Keratinocyte (primary cell): ENCODE measurements at regions not wholly inside any gene's neighbourhood (a gene's known extent, or its start where the extent isn't known, plus 50 kb on each side); places are given as distances from the start of the nearest gene placed in this dataset.

Source experiments
- DNase-seq: peaks from one replicate; pipeline ENCODE4 v3.0.0-alpha.2; 2011; ENCODE audit warnings: low read depth, missing footprints, low spot score
- FAIRE-seq: peaks from 2 replicates; lab custom pipeline; 2011; peaks lifted over from hg19 to GRCh38; lab: Jason Lieb, UNC
- H2AFZ ChIP-seq: 2 replicates; pipeline ENCODE4 v1.6.0; 2012; ENCODE audit warnings: low read length, control low read depth, inconsistent platforms; ENCODE audit not compliant: control insufficient read depth
- H3K27ac ChIP-seq: 2 replicates; pipeline ENCODE4 v1.5.1; 2011; ENCODE audit warnings: low read length; ENCODE audit not compliant: control insufficient read depth, insufficient read depth
- H3K27me3 ChIP-seq: 3 replicates; pipeline ENCODE4 v1.6.0; 2011; ENCODE audit warnings: low read length; ENCODE audit not compliant: control insufficient read depth, insufficient read depth; ENCODE audit errors: extremely low read depth
- H3K36me3 ChIP-seq, 2 experiments: 2 replicates in 1 of 2; 3 replicates in 1 of 2; pipeline ENCODE4 v1.5.1; 2011; ENCODE audit warnings: low read length in 2 of 2, mild to moderate bottlenecking in 1 of 2; ENCODE audit not compliant: control insufficient read depth in 2 of 2, insufficient read depth in 2 of 2; ENCODE audit errors: extremely low read depth in 1 of 2
- H3K4me1 ChIP-seq: 3 replicates; pipeline ENCODE4 v1.5.1; 2011; ENCODE audit warnings: low read length; ENCODE audit not compliant: control insufficient read depth, insufficient read depth; ENCODE audit errors: extremely low read depth
- H3K4me2 ChIP-seq: 3 replicates; pipeline ENCODE4 v1.6.0; 2011; ENCODE audit warnings: low read depth, low read length; ENCODE audit not compliant: control insufficient read depth, insufficient read depth; ENCODE audit errors: extremely low read depth
- H3K4me3 ChIP-seq, 3 experiments: fragments of 200-600 bp in 1 of 3; sonication (generic) in 1 of 3; 2 replicates in 2 of 3; 3 replicates in 1 of 3; pipeline ENCODE4 v1.5.1; 2011 to 2016; ENCODE audit warnings: low read length in 3 of 3, mild to moderate bottlenecking in 3 of 3, control low read depth in 2 of 3, inconsistent platforms in 1 of 3, low read depth in 1 of 3, mixed read lengths in 1 of 3, mixed run types in 1 of 3, moderate library complexity in 1 of 3; ENCODE audit not compliant: control insufficient read depth in 2 of 3, insufficient read depth in 2 of 3; ENCODE audit errors: extremely low read depth in 1 of 3
- H3K79me2 ChIP-seq: 2 replicates; pipeline ENCODE4 v1.6.0; 2012; ENCODE audit warnings: low read length; ENCODE audit not compliant: control insufficient read depth, insufficient read depth
- H3K9ac ChIP-seq: 3 replicates; pipeline ENCODE4 v1.6.0; 2011; ENCODE audit warnings: low read length; ENCODE audit not compliant: control insufficient read depth, insufficient read depth; ENCODE audit errors: extremely low read depth
- H3K9me1 ChIP-seq: 3 replicates; pipeline ENCODE4 v1.6.0; 2011; ENCODE audit warnings: low read length; ENCODE audit not compliant: control insufficient read depth, insufficient read depth; ENCODE audit errors: extremely low read depth
- H3K9me3 ChIP-seq: 2 replicates; pipeline ENCODE4 v1.5.1; 2012; ENCODE audit warnings: low read depth, low read length; ENCODE audit not compliant: control insufficient read depth
- H4K20me1 ChIP-seq: 3 replicates; pipeline ENCODE4 v1.6.0; 2011; ENCODE audit warnings: low read length; ENCODE audit not compliant: control insufficient read depth, insufficient read depth; ENCODE audit errors: extremely low read depth
- EZH2 ChIP-seq: IDR thresholded peaks from one replicate; pipeline ENCODE4 v1.6.1; 2012; ENCODE audit warnings: inconsistent platforms, mild to moderate bottlenecking, low read length, moderate library complexity
- dilution Hi-C: fragments of 300-500 bp; cut with MboI; formaldehyde crosslinking; loops from one replicate; pipeline ENCODE4 v1.7.0; 2020; ENCODE audit warnings: low sequenced_read_pairs; ENCODE audit not compliant: extremely low pct_ligation_motif_present
- TF ChIP-seq, protein P1 (sequence below), 3 experiments: IDR thresholded peaks in 1 of 3; conservative IDR thresholded peaks in 1 of 3; optimal IDR thresholded peaks in 1 of 3; 2 replicates in 2 of 3; 3 replicates in 1 of 3; pipeline versions ENCODE3 to v1.5.1; 2011; ENCODE audit warnings: low read length in 3 of 3, mild to moderate bottlenecking in 3 of 3, moderate library complexity in 2 of 3, control low read depth in 1 of 3, inconsistent platforms in 1 of 3; ENCODE audit not compliant: insufficient read depth in 2 of 3; ENCODE audit errors: extremely low read depth in 1 of 3

DNA sequence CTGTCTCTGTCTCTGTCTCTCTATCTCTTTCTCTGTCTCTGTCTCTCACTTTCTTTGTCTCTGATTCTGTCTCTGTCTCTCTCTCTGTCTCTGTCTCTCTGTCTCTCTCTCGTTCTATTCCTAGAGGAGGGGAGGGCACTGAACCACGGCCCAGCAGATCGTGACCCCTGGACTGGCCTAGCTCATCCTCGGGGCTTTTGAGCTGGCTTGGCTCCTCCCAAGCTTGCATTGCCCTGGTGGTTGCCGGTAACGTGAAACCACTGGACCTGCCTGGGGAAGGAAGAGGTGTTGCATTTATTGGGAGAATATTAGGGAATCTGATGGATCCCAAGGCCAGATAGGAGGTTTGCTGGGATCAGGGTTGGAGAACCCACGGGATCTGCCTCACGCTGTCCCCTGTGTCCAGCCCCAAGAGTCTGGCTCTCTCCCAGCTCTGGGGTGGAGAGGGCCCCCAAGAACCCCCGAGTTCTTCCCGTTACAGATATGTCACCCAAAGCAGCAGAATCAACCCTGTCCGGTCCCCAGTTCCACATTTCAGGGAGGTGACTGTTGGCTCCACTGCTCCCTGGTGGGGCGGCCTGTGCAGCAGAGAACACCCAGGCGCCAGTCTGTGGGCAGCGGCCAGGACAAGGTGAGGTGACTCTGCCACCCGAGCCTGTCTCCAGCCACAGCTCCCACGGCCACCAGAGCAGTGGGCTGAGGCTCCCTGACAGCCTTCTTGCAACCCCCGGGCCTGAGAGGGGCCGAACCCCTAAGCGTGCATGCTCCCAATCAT, 228.3 kb downstream of the TTLL2 start:
- H3K9me3 ChIP-seq, result peaks cover 2% of the 10 kb centered on the region
- no peak overlapping the region for H3K4me3 ChIP-seq
- dilution Hi-C loops, result no loop called here
- no peak overlapping the region for H3K27ac ChIP-seq
- H3K4me2 ChIP-seq, result no peak overlapping the region
- H4K20me1 ChIP-seq, result no peaks in the 10 kb centered on the region
- no peak overlapping the region for H3K9ac ChIP-seq
- TF ChIP-seq, protein P1, sequence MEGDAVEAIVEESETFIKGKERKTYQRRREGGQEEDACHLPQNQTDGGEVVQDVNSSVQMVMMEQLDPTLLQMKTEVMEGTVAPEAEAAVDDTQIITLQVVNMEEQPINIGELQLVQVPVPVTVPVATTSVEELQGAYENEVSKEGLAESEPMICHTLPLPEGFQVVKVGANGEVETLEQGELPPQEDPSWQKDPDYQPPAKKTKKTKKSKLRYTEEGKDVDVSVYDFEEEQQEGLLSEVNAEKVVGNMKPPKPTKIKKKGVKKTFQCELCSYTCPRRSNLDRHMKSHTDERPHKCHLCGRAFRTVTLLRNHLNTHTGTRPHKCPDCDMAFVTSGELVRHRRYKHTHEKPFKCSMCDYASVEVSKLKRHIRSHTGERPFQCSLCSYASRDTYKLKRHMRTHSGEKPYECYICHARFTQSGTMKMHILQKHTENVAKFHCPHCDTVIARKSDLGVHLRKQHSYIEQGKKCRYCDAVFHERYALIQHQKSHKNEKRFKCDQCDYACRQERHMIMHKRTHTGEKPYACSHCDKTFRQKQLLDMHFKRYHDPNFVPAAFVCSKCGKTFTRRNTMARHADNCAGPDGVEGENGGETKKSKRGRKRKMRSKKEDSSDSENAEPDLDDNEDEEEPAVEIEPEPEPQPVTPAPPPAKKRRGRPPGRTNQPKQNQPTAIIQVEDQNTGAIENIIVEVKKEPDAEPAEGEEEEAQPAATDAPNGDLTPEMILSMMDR (optimal IDR thresholded peaks at IDR 0.05 in 1 of 3, IDR thresholded peaks at IDR 0.05 in 1 of 3, conservative IDR thresholded peaks at IDR 0.05 in 1 of 3; ENCODE audit: extremely low read depth in 1 of 3, insufficient read depth in 2 of 3, low read length in 3 of 3), result no peak
- TF ChIP-seq EZH2, result no peak
- H2AFZ ChIP-seq, result no peak overlapping the region
- no peaks in the 10 kb centered on the region for H3K79me2 ChIP-seq
- no peaks in the 10 kb centered on the region for H3K36me3 ChIP-seq
- FAIRE-seq, result no peak
- no peaks in the 10 kb centered on the region for H3K4me1 ChIP-seq
- no peak for DNase-seq
- H3K27me3 ChIP-seq, result no peaks in the 10 kb centered on the region
- no peaks in the 10 kb centered on the region for H3K9me1 ChIP-seq

DNA sequence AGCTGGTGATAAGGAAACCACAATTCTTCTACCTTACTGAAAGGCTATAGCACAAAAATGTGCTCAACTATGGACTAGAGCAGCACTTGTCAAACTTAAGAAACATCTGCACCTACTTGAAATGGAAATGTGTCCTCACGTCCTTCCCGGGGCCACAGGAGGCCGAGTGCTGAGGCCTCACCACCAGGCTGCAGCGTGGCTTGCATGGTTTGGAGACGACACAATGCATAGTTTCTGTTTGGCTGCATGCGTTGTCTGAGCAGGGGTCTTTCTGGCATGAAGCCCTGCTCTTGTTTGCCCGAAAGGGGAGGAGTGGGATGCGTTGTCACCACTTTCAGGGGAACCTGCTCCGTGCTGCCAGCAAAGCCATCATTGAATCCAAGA, 228.8 kb downstream of the TTLL2 start:
- TF ChIP-seq, protein P1 (optimal IDR thresholded peaks at IDR 0.05 in 1 of 3, IDR thresholded peaks at IDR 0.05 in 1 of 3, conservative IDR thresholded peaks at IDR 0.05 in 1 of 3; ENCODE audit: extremely low read depth in 1 of 3, insufficient read depth in 2 of 3, low read length in 3 of 3), result no peak
- TF ChIP-seq EZH2, result no peak
- H3K4me2 ChIP-seq, result no peak overlapping the region
- no peaks in the 10 kb centered on the region for H3K79me2 ChIP-seq
- no peaks in the 10 kb centered on the region for H3K4me1 ChIP-seq
- no peaks in the 10 kb centered on the region for H4K20me1 ChIP-seq
- no peak for DNase-seq
- H3K9ac ChIP-seq, result no peak overlapping the region
- no peak overlapping the region for H3K4me3 ChIP-seq
- H3K27me3 ChIP-seq, result no peaks in the 10 kb centered on the region
- no peak overlapping the region for H3K27ac ChIP-seq
- dilution Hi-C loops, result no loop called here
- no peak for FAIRE-seq
- H3K36me3 ChIP-seq, result no peaks in the 10 kb centered on the region
- H3K9me3 ChIP-seq, result peaks cover 2% of the 10 kb centered on the region
- H3K9me1 ChIP-seq, result no peaks in the 10 kb centered on the region
- H2AFZ ChIP-seq, result no peak overlapping the region
